ENCODE measurements at regions not wholly inside any gene's neighbourhood (a gene's known extent, or its start where the extent isn't known, plus 50 kb on each side); places are given as distances from the start of the nearest gene placed in this dataset.

GRCh38 chr4:66433706-66434105 lies 763.4 kb upstream of the EPHA5 start:
- 18% methylated on average over 2 of the region's 4 CpGs for WGBS (ENCODE audit: low lambda C conversion rate)
- CTCF ChIA-PET = no interaction called here

More at GRCh38 chr4:66433706-66434105, 763.4 kb upstream of the EPHA5 start:
- Histone ChIP-seq H3K4me3 (ENCODE audit: low read depth in 2 of 2, low read length in 1 of 2) (no peak overlapping the region), H4K20me1 (ENCODE audit: insufficient read depth) (no peaks in the 10 kb centered on the region), H2AFZ (ENCODE audit: low read depth) (no peak overlapping the region), H3K36me3 (replicated peaks in 1 of 2; ENCODE audit: control insufficient read depth in 1 of 2, insufficient read depth in 2 of 2, low read length in 1 of 2) (no peaks in the 10 kb centered on the region), H3K27me3 (ENCODE audit: insufficient read depth) (no peaks in the 10 kb centered on the region), H3K9me3 (no peaks in the 10 kb centered on the region), H3K9me2 (no peaks in the 10 kb centered on the region), H3F3A (replicated peaks; ENCODE audit: insufficient read depth) (no peaks in the 10 kb centered on the region), H3K4me2 (no peak overlapping the region), H3K4me1 (ENCODE audit: control insufficient read depth in 1 of 2, insufficient read depth in 2 of 2, low read depth in 1 of 2, low read length in 1 of 2) (no peaks in the 10 kb centered on the region), H3K27ac (ENCODE audit: low read depth in 2 of 2, low read length in 1 of 2) (no peak overlapping the region), H3K9ac (no peak overlapping the region), H3K79me2 (ENCODE audit: insufficient read depth) (no peaks in the 10 kb centered on the region)
- DNase-seq = no peak
- TF ChIP-seq GATA2 (CRISPR knock-in tag; IDR thresholded peaks at IDR 0.05) (no peak), USF2 (IDR thresholded peaks at IDR 0.05; ENCODE audit: borderline replicate concordance, low read depth, low read length) (no peak), YY1 (IDR thresholded peaks at IDR 0.05; ENCODE audit: low read depth) (no peak), ZBTB33 (IDR thresholded peaks at IDR 0.05; ENCODE audit: borderline replicate concordance, low read depth) (no peak), TAF1 (IDR thresholded peaks at IDR 0.05; ENCODE audit: borderline replicate concordance, low read depth, low read length) (no peak), REST (IDR thresholded peaks at IDR 0.05; ENCODE audit: low read depth, low read length) (no peak), RCOR1 (IDR thresholded peaks at IDR 0.05; ENCODE audit: low read length) (no peak), ELF1 (IDR thresholded peaks at IDR 0.05) (no peak), PBX3 (IDR thresholded peaks at IDR 0.05) (no peak)
- POLR2A ChIA-PET = no interaction called here

Data from SK-N-SH (cell line).